ENCODE measurements at regions not wholly inside any gene's neighbourhood (a gene's known extent, or its start where the extent isn't known, plus 50 kb on each side); places are given as distances from the start of the nearest gene placed in this dataset.
"Not testable (repeated sequence)": the region's sequence is repeated elsewhere in the genome, so short reads cannot be mapped to it uniquely, and the experiment has no call there.

- Histone ChIP-seq H2AK5ac (ENCODE audit: insufficient read length, low read length) (no peak overlapping the region), H3K23ac (ENCODE audit: insufficient read length, low read depth, low read length) (no peak overlapping the region), H3K4ac (ENCODE audit: low read depth, low read length) (no peak overlapping the region)
These were observed 60.5 kb upstream of the ADPGK start for GRCh38 chr15:72844067-72844466.

GRCh38 chr15:72843340-72843739 lies 59.8 kb upstream of the ADPGK start:
- H4K5ac ChIP-seq (ENCODE audit: insufficient read length, low read depth, low read length); H3K27ac ChIP-seq (ENCODE audit: insufficient read length, low read depth, low read length); H3K4me1 ChIP-seq (ENCODE audit: insufficient read depth, low read length); H2BK120ac ChIP-seq (ENCODE audit: low read depth, low read length, poor library complexity, severe bottlenecking); H3K4ac ChIP-seq (ENCODE audit: low read depth, low read length); H4K20me1 ChIP-seq (ENCODE audit: control insufficient read depth, insufficient read depth, insufficient read length); H3K79me1 ChIP-seq (ENCODE audit: insufficient read depth, low read depth, low read length, poor library complexity, severe bottlenecking); H3K4me3 Mint-ChIP-seq; H3K56ac ChIP-seq (ENCODE audit: insufficient read length, low read depth, low read length); H2BK20ac ChIP-seq (ENCODE audit: low read depth, low read length, poor library complexity, severe bottlenecking); H3K27ac Mint-ChIP-seq; H3K14ac ChIP-seq (ENCODE audit: insufficient read depth, low read length); H4K8ac ChIP-seq (replicated peaks; ENCODE audit: insufficient read length, low read depth, low read length); H3K9me3 Mint-ChIP-seq; H3K9me3 ChIP-seq (ENCODE audit: control insufficient read depth, low read depth, low read length); H2AFZ ChIP-seq (ENCODE audit: low read length); H3K27me3 ChIP-seq (ENCODE audit: insufficient read depth, low read length); H2BK15ac ChIP-seq (ENCODE audit: low read depth, low read length); H3K18ac ChIP-seq (ENCODE audit: insufficient read length, low read depth, low read length); H2BK12ac ChIP-seq (ENCODE audit: insufficient read length, low read depth, low read length); H2BK5ac ChIP-seq (ENCODE audit: insufficient read length, low read length); H3K4me2 ChIP-seq (ENCODE audit: insufficient read depth, insufficient read length, low read length); DNase-seq; H3T11ph ChIP-seq (ENCODE audit: low read length); H2AK5ac ChIP-seq (ENCODE audit: insufficient read length, low read length); H4K91ac ChIP-seq (ENCODE audit: insufficient read length, low read depth, low read length); H3K79me2 ChIP-seq (ENCODE audit: insufficient read depth, low read length); H3K23ac ChIP-seq (ENCODE audit: insufficient read length, low read depth, low read length); H3K36me3 Mint-ChIP-seq (ENCODE audit: insufficient read depth in 1 of 3, low read depth in 3 of 3); H3K9ac ChIP-seq (ENCODE audit: extremely low read depth, insufficient read length, low read length); H3K23me2 ChIP-seq (ENCODE audit: insufficient read length, low read depth, low read length, poor library complexity, severe bottlenecking): not testable (repeated sequence)
- peaks cover 18 to 19% of the 10 kb centered on the region in 2 experiments for H3K4me1 Mint-ChIP-seq
- H3K27me3 Mint-ChIP-seq (ENCODE audit: low read depth) = peaks cover 26% of the 10 kb centered on the region
- no CpG with 5 or more reads among the region's 4 CpGs for WGBS (ENCODE audit: extremely low coverage, insufficient read length, low lambda C conversion rate)

More at GRCh38 chr15:72844067-72844466, 60.5 kb upstream of the ADPGK start:
- no peak overlapping the region for H2BK120ac ChIP-seq (ENCODE audit: low read depth, low read length, poor library complexity, severe bottlenecking)
- no peaks in the 10 kb centered on the region for H3K23me2 ChIP-seq (ENCODE audit: insufficient read length, low read depth, low read length, poor library complexity, severe bottlenecking)
- H2BK5ac ChIP-seq (ENCODE audit: insufficient read length, low read length) = no peak overlapping the region
- no peak overlapping the region for H3K14ac ChIP-seq (ENCODE audit: insufficient read depth, low read length)
- H3K9ac ChIP-seq (ENCODE audit: extremely low read depth, insufficient read length, low read length) = no peak overlapping the region
- H3K4me1 Mint-ChIP-seq = peaks cover 23 to 24% of the 10 kb centered on the region in 2 experiments
- no peaks in the 10 kb centered on the region; a peak in 2 of 5 replicates for H3K9me3 Mint-ChIP-seq
- H4K5ac ChIP-seq (ENCODE audit: insufficient read length, low read depth, low read length) = no peak overlapping the region
- no peak overlapping the region for H3T11ph ChIP-seq (ENCODE audit: low read length)
- H3K27ac ChIP-seq (ENCODE audit: insufficient read length, low read depth, low read length) = no peak overlapping the region
- no CpG with 5 or more reads among the region's 1 CpG for WGBS (ENCODE audit: extremely low coverage, insufficient read length, low lambda C conversion rate)
- no peaks in the 10 kb centered on the region for H3K27me3 ChIP-seq (ENCODE audit: insufficient read depth, low read length)
- TF ChIP-seq CTCF (conservative IDR thresholded peaks at IDR 0.05) = no peak
- H2BK20ac ChIP-seq (ENCODE audit: low read depth, low read length, poor library complexity, severe bottlenecking) = no peak overlapping the region
- H3K56ac ChIP-seq (ENCODE audit: insufficient read length, low read depth, low read length) = no peak overlapping the region
- no peak overlapping the region for H2BK15ac ChIP-seq (ENCODE audit: low read depth, low read length)
- H3K4me2 ChIP-seq (ENCODE audit: insufficient read depth, insufficient read length, low read length) = no peak overlapping the region
- DNase-seq = no peak
- no peak overlapping the region for H4K91ac ChIP-seq (ENCODE audit: insufficient read length, low read depth, low read length)
- no peaks in the 10 kb centered on the region for H4K20me1 ChIP-seq (ENCODE audit: control insufficient read depth, insufficient read depth, insufficient read length)
- H3K27ac Mint-ChIP-seq = no peak overlapping the region
- H2BK12ac ChIP-seq (ENCODE audit: insufficient read length, low read depth, low read length) = no peak overlapping the region
- H3K4me3 Mint-ChIP-seq = no peak overlapping the region
- H3K18ac ChIP-seq (ENCODE audit: insufficient read length, low read depth, low read length) = no peak overlapping the region
- H3K79me2 ChIP-seq (ENCODE audit: insufficient read depth, low read length) = no peaks in the 10 kb centered on the region
- no peak overlapping the region for H2AFZ ChIP-seq (ENCODE audit: low read length)
- no peaks in the 10 kb centered on the region for H3K9me3 ChIP-seq (ENCODE audit: control insufficient read depth, low read depth, low read length)
- no peaks in the 10 kb centered on the region for H3K79me1 ChIP-seq (ENCODE audit: insufficient read depth, low read depth, low read length, poor library complexity, severe bottlenecking)
- H3K4me1 ChIP-seq (ENCODE audit: insufficient read depth, low read length) = peaks cover 11% of the 10 kb centered on the region; the same call in 1 of the 2 replicates
- no peaks in the 10 kb centered on the region for H3K36me3 Mint-ChIP-seq (ENCODE audit: insufficient read depth in 1 of 3, low read depth in 3 of 3)
- H4K8ac ChIP-seq (replicated peaks; ENCODE audit: insufficient read length, low read depth, low read length) = no peak overlapping the region
- H3K27me3 Mint-ChIP-seq (ENCODE audit: low read depth) = peaks cover 30% of the 10 kb centered on the region
